HG02970 (cell line): ENCODE measurements at regions not wholly inside any gene's neighbourhood (a gene's known extent, or its start where the extent isn't known, plus 50 kb on each side); places are given as distances from the start of the nearest gene placed in this dataset.

Experiments
- ATAC-seq: cut with Tn5 transposase; IDR thresholded peaks from one replicate; pipeline ENCODE4 v1.9.1; 2021; ENCODE audit warnings: mild to moderate bottlenecking, moderate library complexity, moderate number of reproducible peaks; ENCODE audit not compliant: unreplicated experiment, low FRiP score

- no peak for ATAC-seq
Observed at GRCh38 chr18:73807551-73808192, 340.0 kb downstream of the FBXO15 start.

GRCh38 chr18:73805991-73806390 is 341.6 kb downstream of the FBXO15 start:
- ATAC-seq = no peak

GRCh38 chr18:73797419-73797818 is 350.2 kb downstream of the FBXO15 start:
- ATAC-seq = no peak

- ATAC-seq = no peak
Observed at GRCh38 chr18:73793386-73793785, 354.2 kb downstream of the FBXO15 start.

GRCh38 chr18:73791081-73791480 is 356.6 kb downstream of the FBXO15 start:
- no peak for ATAC-seq

GRCh38 chr18:73790587-73790986 is 357.0 kb downstream of the FBXO15 start:
- no peak for ATAC-seq

GRCh38 chr18:73787316-73787715 is 360.3 kb downstream of the FBXO15 start:
- no peak for ATAC-seq

GRCh38 chr18:73785300-73785699 is 362.3 kb downstream of the FBXO15 start:
- ATAC-seq = no peak

- no peak for ATAC-seq
Observed at GRCh38 chr18:73784853-73785252, 362.8 kb downstream of the FBXO15 start.

GRCh38 chr18:73782405-73782804 is 365.2 kb downstream of the FBXO15 start:
- no peak for ATAC-seq

GRCh38 chr18:73780218-73780617 is 367.4 kb downstream of the FBXO15 start:
- ATAC-seq = no peak

- ATAC-seq = no peak
Observed at GRCh38 chr18:73778032-73778359, 369.6 kb downstream of the FBXO15 start.

GRCh38 chr18:73777356-73778031 is 370.1 kb downstream of the FBXO15 start:
- ATAC-seq = no peak

GRCh38 chr18:73774811-73775509 is 372.7 kb downstream of the FBXO15 start:
- ATAC-seq = no peak

- no peak for ATAC-seq
Observed at GRCh38 chr18:73768043-73768442, 379.6 kb downstream of the FBXO15 start.

GRCh38 chr18:73766910-73767515 is 380.6 kb downstream of the FBXO15 start:
- no peak for ATAC-seq

GRCh38 chr18:73758446-73758845 is 389.2 kb downstream of the FBXO15 start:
- no peak for ATAC-seq

- ATAC-seq = no peak
Observed at GRCh38 chr18:73756256-73757091, 391.2 kb downstream of the FBXO15 start.

GRCh38 chr18:73752965-73753364 is 394.7 kb downstream of the FBXO15 start:
- no peak for ATAC-seq

GRCh38 chr18:73752546-73752945 is 395.1 kb downstream of the FBXO15 start:
- no peak for ATAC-seq

GRCh38 chr18:73750052-73750451 is 397.6 kb downstream of the FBXO15 start:
- no peak for ATAC-seq
